Glutamatergic neuron (in vitro differentiated cells): ENCODE measurements at regions not wholly inside any gene's neighbourhood (a gene's known extent, or its start where the extent isn't known, plus 50 kb on each side); places are given as distances from the start of the nearest gene placed in this dataset.

Experiments
- DNase-seq: peaks from one replicate; pipeline ENCODE4 v3.0.0; 2022
- H3K27ac Mint-ChIP-seq: one replicate; pipeline ENCODE4 v1.8.0; 2020; ENCODE audit warnings: mild to moderate bottlenecking, mixed read lengths, inconsistent platforms; ENCODE audit not compliant: unreplicated experiment
- H3K27me3 Mint-ChIP-seq: one replicate; pipeline ENCODE4 v1.8.0; 2020; ENCODE audit warnings: mild to moderate bottlenecking, moderate library complexity, mixed read lengths, inconsistent platforms; ENCODE audit not compliant: unreplicated experiment
- H3K36me3 Mint-ChIP-seq: one replicate; pipeline ENCODE4 v1.8.0; 2020; ENCODE audit warnings: mild to moderate bottlenecking, mixed read lengths, inconsistent platforms; ENCODE audit not compliant: unreplicated experiment
- H3K4me1 Mint-ChIP-seq: one replicate; pipeline ENCODE4 v1.8.0; 2020; ENCODE audit warnings: mild to moderate bottlenecking, low read depth, mixed read lengths, inconsistent platforms; ENCODE audit not compliant: unreplicated experiment
- H3K4me3 Mint-ChIP-seq: one replicate; pipeline ENCODE4 v1.8.0; 2020; ENCODE audit warnings: mild to moderate bottlenecking, mixed read lengths, inconsistent platforms; ENCODE audit not compliant: unreplicated experiment
- H3K9me3 Mint-ChIP-seq: one replicate; pipeline ENCODE4 v1.8.0; 2020; ENCODE audit warnings: mild to moderate bottlenecking, moderate library complexity, mixed read lengths, inconsistent platforms; ENCODE audit not compliant: unreplicated experiment
- TF ChIP-seq, protein P1 (sequence below): fragments of 200-600 bp; sonication (generic); IDR thresholded peaks from one replicate; pipeline ENCODE4 v1.5.0; 2021; ENCODE audit not compliant: partially characterized antibody, unreplicated experiment

DNA sequence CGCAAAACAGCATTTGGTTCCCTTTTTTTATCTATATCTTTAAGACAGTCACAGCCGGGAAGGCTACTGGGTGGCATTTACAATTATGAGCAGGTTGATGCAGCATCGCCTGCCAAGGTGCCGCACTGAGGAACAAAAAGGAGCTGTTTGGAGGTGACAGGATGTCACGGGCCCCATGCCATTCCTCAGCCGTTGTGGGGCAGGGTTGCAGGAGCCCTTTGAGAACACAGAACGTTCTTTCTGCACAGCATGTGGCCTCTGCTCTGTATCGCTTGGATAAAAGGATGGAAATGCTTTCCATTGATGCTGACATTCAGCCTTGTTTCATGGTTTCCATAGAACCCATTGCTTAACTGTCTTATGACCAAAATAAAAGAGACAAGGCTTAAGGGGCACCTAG, 141.9 kb upstream of the CDH5 start:
- no peaks in the 10 kb centered on the region for H3K36me3 Mint-ChIP-seq
- no peak overlapping the region for H3K4me3 Mint-ChIP-seq
- peaks cover 2% of the 10 kb centered on the region for H3K4me1 Mint-ChIP-seq
- H3K27ac Mint-ChIP-seq = no peak overlapping the region
- DNase-seq = no peak
- TF ChIP-seq, protein P1, sequence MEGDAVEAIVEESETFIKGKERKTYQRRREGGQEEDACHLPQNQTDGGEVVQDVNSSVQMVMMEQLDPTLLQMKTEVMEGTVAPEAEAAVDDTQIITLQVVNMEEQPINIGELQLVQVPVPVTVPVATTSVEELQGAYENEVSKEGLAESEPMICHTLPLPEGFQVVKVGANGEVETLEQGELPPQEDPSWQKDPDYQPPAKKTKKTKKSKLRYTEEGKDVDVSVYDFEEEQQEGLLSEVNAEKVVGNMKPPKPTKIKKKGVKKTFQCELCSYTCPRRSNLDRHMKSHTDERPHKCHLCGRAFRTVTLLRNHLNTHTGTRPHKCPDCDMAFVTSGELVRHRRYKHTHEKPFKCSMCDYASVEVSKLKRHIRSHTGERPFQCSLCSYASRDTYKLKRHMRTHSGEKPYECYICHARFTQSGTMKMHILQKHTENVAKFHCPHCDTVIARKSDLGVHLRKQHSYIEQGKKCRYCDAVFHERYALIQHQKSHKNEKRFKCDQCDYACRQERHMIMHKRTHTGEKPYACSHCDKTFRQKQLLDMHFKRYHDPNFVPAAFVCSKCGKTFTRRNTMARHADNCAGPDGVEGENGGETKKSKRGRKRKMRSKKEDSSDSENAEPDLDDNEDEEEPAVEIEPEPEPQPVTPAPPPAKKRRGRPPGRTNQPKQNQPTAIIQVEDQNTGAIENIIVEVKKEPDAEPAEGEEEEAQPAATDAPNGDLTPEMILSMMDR = no peak
- H3K27me3 Mint-ChIP-seq = peaks cover 4% of the 10 kb centered on the region
- H3K9me3 Mint-ChIP-seq = peaks cover 5% of the 10 kb centered on the region

GRCh38 chr16:66224186-66224585, 142.3 kb upstream of the CDH5 start:
- H3K27ac Mint-ChIP-seq = no peak overlapping the region
- DNase-seq = no peak
- peaks cover 5% of the 10 kb centered on the region for H3K9me3 Mint-ChIP-seq
- TF ChIP-seq, protein P1 = no peak
- H3K27me3 Mint-ChIP-seq = peaks cover 4% of the 10 kb centered on the region
- peaks cover 2% of the 10 kb centered on the region for H3K4me1 Mint-ChIP-seq
- no peaks in the 10 kb centered on the region for H3K36me3 Mint-ChIP-seq
- no peak overlapping the region for H3K4me3 Mint-ChIP-seq

DNA sequence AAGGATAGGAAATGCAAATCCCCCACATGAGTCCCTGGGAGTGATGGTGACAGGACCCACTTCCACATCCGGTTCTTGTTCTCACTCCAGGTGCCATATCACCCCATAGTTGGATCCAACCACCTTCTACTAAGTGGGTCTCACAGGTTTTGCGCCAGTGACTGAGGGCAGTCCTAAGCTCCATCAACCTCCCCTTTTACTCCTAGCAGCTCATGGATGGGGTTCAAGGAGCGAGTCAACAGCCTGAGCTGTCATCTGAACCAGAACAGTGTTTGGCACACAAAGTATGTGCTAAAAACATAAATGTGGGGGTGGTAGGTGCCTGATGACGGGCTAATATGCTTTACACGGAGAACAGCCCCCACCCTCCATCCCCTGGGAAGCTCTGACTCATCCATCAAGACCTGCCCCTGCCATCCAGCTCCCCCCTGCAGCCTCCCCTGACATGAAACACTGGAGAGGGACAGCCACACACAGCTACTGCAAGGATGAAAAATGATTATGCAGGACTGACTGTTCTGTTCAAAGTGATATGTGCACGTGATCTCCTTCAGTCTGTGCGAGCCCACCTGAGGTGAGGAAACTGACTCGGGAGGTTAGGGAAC, 143.2 kb upstream of the CDH5 start:
- Mint-ChIP-seq H3K36me3 (no peaks in the 10 kb centered on the region), H3K9me3 (peaks cover 5% of the 10 kb centered on the region), H3K4me1 (peaks cover 2% of the 10 kb centered on the region), H3K4me3 (no peak overlapping the region), H3K27me3 (peaks cover 4% of the 10 kb centered on the region), H3K27ac (no peak overlapping the region)
- no peak for DNase-seq
- TF ChIP-seq, protein P1 = no peak

DNA sequence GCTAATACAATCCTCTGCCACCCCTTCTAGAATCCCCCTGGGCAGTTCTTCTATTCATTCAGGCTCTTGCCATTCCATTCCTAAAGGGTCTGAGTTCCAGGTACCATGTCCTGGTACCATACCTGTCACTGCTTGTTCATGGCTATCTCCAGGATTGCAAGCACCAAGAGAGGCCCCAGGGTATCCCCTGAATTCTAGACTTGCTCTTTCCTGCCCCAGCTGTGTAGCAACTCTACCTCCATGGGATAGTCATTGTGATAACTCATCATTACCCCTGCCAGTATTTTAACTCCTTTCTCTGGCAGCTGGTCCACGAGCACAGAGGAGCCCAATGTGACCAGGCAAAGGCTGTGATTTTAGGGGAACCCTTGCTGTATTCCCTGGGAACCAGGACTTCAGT, 143.7 kb upstream of the CDH5 start:
- TF ChIP-seq, protein P1 = no peak
- peaks cover 6% of the 10 kb centered on the region for H3K27me3 Mint-ChIP-seq
- H3K4me3 Mint-ChIP-seq = no peak overlapping the region
- H3K36me3 Mint-ChIP-seq = no peaks in the 10 kb centered on the region
- H3K27ac Mint-ChIP-seq = no peak overlapping the region
- peaks cover 5% of the 10 kb centered on the region for H3K9me3 Mint-ChIP-seq
- no peak for DNase-seq
- peaks cover 2% of the 10 kb centered on the region for H3K4me1 Mint-ChIP-seq

DNA sequence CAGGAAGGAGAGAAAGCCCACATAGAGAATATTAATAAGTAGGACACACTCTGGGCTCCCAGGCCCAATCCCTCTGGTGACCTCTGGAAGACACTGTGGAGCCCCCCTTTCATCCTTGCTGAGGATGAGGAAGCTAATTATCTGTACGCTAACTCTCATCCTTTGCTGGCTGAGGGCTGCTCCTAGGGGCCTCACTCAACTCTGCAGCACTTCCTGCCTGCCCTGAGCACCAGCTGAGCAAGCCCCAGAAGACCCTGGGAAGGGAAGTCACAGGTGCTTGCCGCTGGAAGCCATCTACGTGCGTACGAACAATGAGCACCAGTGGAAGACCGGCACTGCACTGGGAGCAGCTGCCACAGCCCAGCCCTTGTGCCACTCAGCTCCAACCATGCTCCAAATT, 145.8 kb upstream of the CDH5 start:
- TF ChIP-seq, protein P1 = no peak
- Mint-ChIP-seq H3K9me3 (peaks cover 2% of the 10 kb centered on the region), H3K4me1 (peaks cover 2% of the 10 kb centered on the region), H3K27ac (no peak overlapping the region), H3K36me3 (no peaks in the 10 kb centered on the region), H3K27me3 (peaks cover 4% of the 10 kb centered on the region), H3K4me3 (no peak overlapping the region)
- DNase-seq = no peak
